Aorta (tissue), 5 donors: ENCODE measurements at regions not wholly inside any gene's neighbourhood (a gene's known extent, or its start where the extent isn't known, plus 50 kb on each side); places are given as distances from the start of the nearest gene placed in this dataset.
"Not testable (repeated sequence)": the region's sequence is repeated elsewhere in the genome, so short reads cannot be mapped to it uniquely, and the experiment has no call there.

ENCODE experiments used
- ATAC-seq: fragments of 200-7000 bp; cut with Tn5 transposase; one replicate; pipeline ENCODE4 v1.9.1; 2022; ENCODE audit warnings: moderate library complexity; ENCODE audit not compliant: low FRiP score
- DNase-seq, 2 donors: peaks; one replicate each; pipeline ENCODE4 v3.0.0-alpha.2; 2020
- H3K27ac ChIP-seq, 2 donors: one replicate each; pipeline ENCODE4 v1.5.1; 2013; ENCODE audit warnings: low read length in 2 of 2, mild to moderate bottlenecking in 2 of 2, moderate library complexity in 2 of 2, control low read depth in 1 of 2, inconsistent platforms in 1 of 2, low read depth in 1 of 2
- H3K27me3 ChIP-seq, 2 donors: one replicate each; pipeline ENCODE4 v1.6.1; 2013; ENCODE audit warnings: control low read depth in 1 of 2, low read length in 1 of 2, mild to moderate bottlenecking in 1 of 2, moderate library complexity in 1 of 2; ENCODE audit not compliant: insufficient read depth in 2 of 2, control insufficient read depth in 1 of 2
- H3K36me3 ChIP-seq, 2 donors: one replicate each; pipeline ENCODE4 v1.6.1; 2013; ENCODE audit warnings: control low read depth in 1 of 2, low read length in 1 of 2, mild to moderate bottlenecking in 1 of 2; ENCODE audit not compliant: insufficient read depth in 2 of 2, control insufficient read depth in 1 of 2
- H3K4me1 ChIP-seq, 2 donors: one replicate each; pipeline ENCODE4 v1.6.1; 2013; ENCODE audit warnings: low read length in 2 of 2, control low read depth in 1 of 2, mild to moderate bottlenecking in 1 of 2, moderate library complexity in 1 of 2; ENCODE audit not compliant: insufficient read depth in 2 of 2, control insufficient read depth in 1 of 2
- H3K4me3 ChIP-seq, 2 donors: one replicate each; pipeline ENCODE4 v1.5.1; 2013; ENCODE audit warnings: low read length in 2 of 2, control low read depth in 1 of 2, mild to moderate bottlenecking in 1 of 2
- H3K9me3 ChIP-seq: one replicate; pipeline ENCODE4 v1.6.1; 2013; ENCODE audit warnings: mild to moderate bottlenecking, low read length; ENCODE audit not compliant: control insufficient read depth
- WGBS, 2 donors: extraction: QIAGEN DNeasy Blood & Tissue Kit; methylation state at CpG; one replicate each; pipeline ENCODE4 v1.1.7; 2013; 5-methylcytosine and 5-hydroxymethylcytosine counted together
- intact Hi-C, 2 donors: fragments of 100-400 bp; cut with DNase I; formaldehyde crosslinking; loops; one replicate each; pipeline versions ENCODE4 v1.14.2 to v1.15.0; 2022
- donor health status: healthy with polysubstance abuse.
- donor health status: Bipolar disorder and iron deficiency.
- donor health status: DM: no; HTN: no; CAD: no.
- donor health status: DM: no; HTN: no; CAD: no.
- donor health status: DM: yes; HTN: yes; CAD: no.

DNA sequence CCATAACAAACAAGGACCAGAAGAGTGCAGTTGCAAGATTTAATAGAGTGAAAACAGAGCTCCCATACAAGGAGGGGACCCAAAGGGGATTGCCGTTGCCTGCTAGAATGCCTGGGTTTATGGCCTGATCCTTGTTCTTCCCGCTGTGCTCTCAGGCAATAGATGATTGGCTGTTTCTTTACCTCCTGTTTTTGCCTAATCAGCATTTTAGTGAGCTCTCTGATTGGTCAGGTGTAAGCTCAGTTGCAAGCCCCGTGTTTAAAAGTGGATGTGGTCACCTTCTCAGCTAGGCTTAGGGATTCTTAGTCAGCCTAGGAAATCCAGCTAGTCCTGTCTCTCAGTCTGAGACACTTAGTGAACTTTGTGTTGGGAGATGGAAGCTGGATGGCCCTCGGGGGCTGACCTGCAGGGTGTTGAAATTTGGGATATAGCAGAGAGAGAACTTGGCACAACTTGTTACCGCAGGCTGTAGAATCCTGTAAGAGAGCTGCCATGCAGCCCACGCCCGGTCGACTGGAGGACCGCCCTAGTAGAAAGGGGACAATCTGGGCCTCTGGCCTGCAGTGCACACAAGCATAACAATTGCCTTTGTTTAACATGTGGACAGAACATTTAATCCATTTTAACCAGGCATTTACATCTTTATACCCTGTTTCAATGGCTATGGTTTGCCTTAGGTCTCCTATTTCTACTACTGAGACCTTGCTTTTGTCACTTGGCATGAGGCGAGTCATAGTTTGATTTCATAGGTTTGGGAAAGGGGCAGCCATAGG is 106.0 kb downstream of the TMEM167A start:
- H3K36me3 ChIP-seq, H3K27ac ChIP-seq, intact Hi-C loops, ATAC-seq, H3K4me3 ChIP-seq, H3K4me1 ChIP-seq, H3K27me3 ChIP-seq, H3K9me3 ChIP-seq, DNase-seq: not testable (repeated sequence)
- 92 to 93% methylated on average over 10 of the region's 10 CpGs for WGBS, 2 donors

DNA sequence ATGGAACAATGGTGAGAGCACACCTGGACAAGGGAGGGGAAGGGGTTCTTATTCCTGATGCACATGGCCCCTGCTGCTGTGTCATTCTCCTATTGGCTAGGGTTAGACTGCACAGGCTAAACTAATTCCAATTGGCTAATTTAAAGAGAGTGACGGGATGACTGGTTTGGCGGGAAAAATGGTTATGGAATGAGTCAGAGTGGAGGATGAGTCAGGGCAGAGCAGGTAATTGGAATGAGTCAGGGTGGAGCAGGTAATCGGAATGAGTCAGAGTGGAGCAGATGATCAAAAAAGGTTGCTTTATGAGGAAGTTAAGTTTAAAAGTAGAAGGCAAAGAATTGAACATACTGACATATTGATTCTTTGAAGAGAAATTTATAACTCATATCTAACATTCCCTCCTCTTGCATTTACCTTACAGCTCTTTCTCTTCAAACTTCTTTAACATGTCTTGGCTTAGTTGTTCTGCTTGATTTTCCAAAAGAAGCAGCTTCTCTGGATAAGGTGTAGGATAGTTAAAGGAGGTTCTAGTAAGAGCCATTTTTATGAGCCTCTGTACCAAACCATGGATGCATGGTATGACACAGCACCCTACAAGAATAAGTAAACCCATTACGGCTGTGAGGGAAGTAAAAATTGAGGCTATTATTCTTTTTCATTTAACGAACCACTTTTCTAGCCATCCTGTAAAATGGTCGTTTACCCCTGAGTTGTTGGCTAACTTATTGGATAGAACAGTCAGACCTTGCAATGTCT is 107.8 kb downstream of the TMEM167A start:
- intact Hi-C loops, H3K9me3 ChIP-seq, H3K4me3 ChIP-seq, ATAC-seq, H3K27ac ChIP-seq, H3K4me1 ChIP-seq, H3K27me3 ChIP-seq, DNase-seq, H3K36me3 ChIP-seq: not testable (repeated sequence)
- WGBS, 2 donors: 93 to 96% methylated on average over 6 of the region's 6 CpGs

DNA sequence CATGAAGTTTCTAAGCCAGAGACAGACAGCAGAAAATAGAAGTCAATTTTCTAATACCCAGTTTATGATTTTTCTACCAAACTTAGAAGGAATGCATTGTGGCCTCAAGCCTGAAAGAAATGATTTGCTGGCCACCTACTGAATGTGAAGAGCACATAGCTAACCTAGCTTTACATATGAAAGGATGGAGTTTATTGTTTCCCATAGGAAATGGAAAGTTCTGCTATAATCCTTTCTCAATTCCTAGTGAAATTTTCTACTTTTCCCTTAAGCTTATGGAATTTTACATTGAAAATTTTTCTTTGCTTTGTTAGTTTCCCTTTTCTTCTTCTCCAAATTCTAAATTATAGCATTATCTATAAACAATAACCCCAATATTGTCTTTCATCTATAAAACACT is 110.1 kb downstream of the TMEM167A start:
- Histone ChIP-seq H3K27ac (no peak overlapping the region), H3K9me3 (no peaks in the 10 kb centered on the region), H3K27me3 (no peaks in the 10 kb centered on the region), H3K4me1 (no peaks in the 10 kb centered on the region), H3K4me3 (no peak overlapping the region), H3K36me3 (no peaks in the 10 kb centered on the region)
- no peak for DNase-seq
- intact Hi-C loops: no loop called here
- ATAC-seq: no peak

DNA sequence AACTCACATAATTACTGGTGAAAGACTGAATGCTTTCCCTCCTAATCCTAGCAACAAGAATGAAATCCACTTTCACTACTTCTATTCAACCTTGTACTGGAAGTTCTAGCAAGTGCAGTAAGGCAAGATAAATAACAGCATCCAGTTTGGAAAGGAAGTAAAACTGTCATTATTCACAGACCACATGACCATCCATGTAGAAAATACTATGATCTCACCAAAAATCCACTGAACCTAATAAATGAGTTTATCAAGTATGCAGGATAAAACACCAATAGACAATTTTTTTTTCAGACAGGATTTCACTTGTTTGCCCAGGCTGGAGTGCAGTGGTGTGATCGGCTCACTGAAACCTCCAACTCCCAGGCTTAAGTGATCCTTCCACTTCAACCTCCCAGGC is 117.7 kb downstream of the TMEM167A start:
- Histone ChIP-seq H3K4me1 (no peaks in the 10 kb centered on the region), H3K4me3 (no peak overlapping the region), H3K27me3 (no peaks in the 10 kb centered on the region), H3K27ac (no peak overlapping the region), H3K36me3 (no peaks in the 10 kb centered on the region), H3K9me3 (peaks cover 2% of the 10 kb centered on the region)
- intact Hi-C loops: no loop called here
- WGBS, 2 donors: 91 to 95% methylated on average over 1 of the region's 1 CpG
- no peak for DNase-seq
- no peak for ATAC-seq

DNA sequence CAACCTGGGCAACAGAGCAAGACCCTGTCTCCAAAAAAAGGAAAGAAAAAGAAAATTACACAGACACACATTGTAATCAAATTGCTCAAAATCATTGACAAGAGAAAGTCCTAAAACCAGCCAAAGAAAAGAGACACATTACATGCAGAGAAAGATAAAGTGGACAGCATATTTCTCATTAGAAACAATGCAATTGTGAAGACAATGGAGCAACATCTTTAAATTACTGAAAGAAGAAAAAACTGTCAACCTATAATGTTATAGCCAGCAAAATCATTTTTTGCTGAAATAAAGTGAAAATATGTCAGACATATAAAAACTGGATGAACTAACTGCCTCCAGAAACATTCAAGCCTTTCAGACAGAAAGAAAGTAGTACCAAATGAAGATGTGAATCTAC is 120.6 kb downstream of the TMEM167A start:
- Histone ChIP-seq H3K27ac (no peak overlapping the region), H3K36me3 (no peaks in the 10 kb centered on the region), H3K9me3 (peaks cover 2% of the 10 kb centered on the region), H3K4me1 (no peaks in the 10 kb centered on the region), H3K4me3 (no peak overlapping the region), H3K27me3 (no peaks in the 10 kb centered on the region)
- no peak for ATAC-seq
- no peak for DNase-seq
- intact Hi-C loops: no loop called here

DNA sequence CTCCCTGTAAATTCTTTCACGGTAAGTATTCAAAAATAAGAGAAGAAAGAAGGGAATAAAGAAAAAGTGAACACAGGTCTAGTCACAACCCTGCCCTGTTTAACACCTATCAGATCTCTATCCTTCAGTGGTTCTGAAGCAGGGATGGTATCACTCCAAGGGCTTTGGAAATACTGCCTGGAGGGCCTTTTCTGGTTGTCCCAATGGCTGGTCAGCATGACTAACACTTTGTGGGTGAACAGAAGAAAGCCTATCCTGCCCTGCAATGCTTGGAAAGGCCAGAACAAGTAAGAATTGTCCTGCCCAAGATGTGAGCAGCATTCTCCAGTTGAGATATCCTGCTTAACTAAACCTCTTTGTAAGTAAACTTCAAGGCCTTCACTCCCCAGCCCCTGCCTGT is 124.9 kb downstream of the TMEM167A start:
- ATAC-seq: no peak
- WGBS, 2 donors: 70 to 84% methylated on average over 1 of the region's 1 CpG

DNA sequence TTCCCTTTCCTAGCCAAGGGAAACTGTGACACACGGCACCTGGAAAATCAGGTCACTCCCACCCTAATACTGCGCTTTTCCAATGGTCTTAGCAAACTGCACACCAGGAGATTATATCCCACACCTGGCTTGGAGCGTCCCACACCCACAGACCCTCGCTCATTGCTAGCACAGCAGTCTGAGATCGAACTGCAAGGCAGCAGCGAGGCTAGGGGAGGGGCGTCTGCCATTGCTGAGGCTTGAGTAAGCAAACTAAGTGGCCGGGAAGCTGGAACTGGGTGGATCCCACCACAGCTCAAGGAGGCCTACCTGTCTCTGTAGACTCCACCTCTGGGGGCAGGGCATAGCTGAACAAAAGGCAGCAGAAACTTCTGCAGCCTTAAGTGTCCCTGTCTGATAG is 132.9 kb downstream of the TMEM167A start:
- DNase-seq, H3K4me3 ChIP-seq, H3K27ac ChIP-seq, H3K36me3 ChIP-seq, H3K27me3 ChIP-seq, H3K9me3 ChIP-seq, intact Hi-C loops, H3K4me1 ChIP-seq, ATAC-seq: not testable (repeated sequence)
- 96 to 97% methylated on average over 8 of the region's 8 CpGs for WGBS, 2 donors

More for the DNA sequence above, 124.9 kb downstream of the TMEM167A start:
- Histone ChIP-seq H3K27me3 (no peaks in the 10 kb centered on the region), H3K9me3 (peaks cover 2% of the 10 kb centered on the region), H3K4me1 (no peaks in the 10 kb centered on the region), H3K36me3 (no peaks in the 10 kb centered on the region), H3K27ac (no peak overlapping the region), H3K4me3 (no peak overlapping the region)
- intact Hi-C loops: no loop called here
- no peak for DNase-seq

DNA sequence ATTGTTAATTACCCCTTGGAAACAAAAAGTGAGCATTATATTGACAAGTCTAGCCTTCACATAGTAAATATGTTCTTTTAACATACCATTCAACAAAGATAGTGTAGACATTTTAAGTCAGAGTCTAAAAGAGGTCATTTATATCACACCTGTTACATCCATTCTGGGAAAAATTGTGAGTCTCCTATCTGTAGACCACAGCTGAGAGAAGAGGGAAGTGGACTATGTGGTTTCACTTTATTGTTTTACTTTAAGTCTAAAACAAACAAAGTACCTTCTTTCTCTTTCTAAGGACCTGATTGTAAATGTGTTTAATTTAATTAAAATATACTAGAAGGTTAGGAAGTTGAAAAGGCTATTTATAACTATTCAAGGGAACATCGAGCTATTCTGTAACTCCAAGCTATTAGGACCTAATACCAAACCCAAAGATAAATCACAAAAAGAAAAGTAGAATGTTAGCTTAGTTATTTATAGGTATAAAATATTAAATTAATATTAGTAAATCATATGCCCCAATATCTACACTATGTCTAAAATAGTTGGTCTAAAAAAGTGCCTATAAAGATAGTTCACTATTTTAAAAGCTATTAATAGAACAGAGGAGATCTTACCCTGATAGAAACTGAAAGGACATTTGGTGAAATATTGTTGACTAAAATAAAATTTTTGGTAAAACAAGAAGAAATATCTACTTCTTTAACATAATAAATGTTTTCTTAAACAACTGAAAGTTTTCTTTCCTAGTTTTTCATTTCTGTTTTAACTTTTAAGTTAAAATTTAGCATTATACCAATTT is 134.9 kb downstream of the TMEM167A start:
- WGBS, 2 donors: 27 to 43% methylated on average over 1 of the region's 1 CpG
- no peak overlapping the region for H3K4me3 ChIP-seq
- DNase-seq: no peak
- H3K27me3 ChIP-seq: no peaks in the 10 kb centered on the region
- intact Hi-C loops: no loop called here
- ATAC-seq: no peak
- H3K27ac ChIP-seq: no peak overlapping the region
- no peaks in the 10 kb centered on the region for H3K36me3 ChIP-seq
- H3K4me1 ChIP-seq: no peaks in the 10 kb centered on the region
- H3K9me3 ChIP-seq: no peaks in the 10 kb centered on the region
